HG03354 (cell line): ENCODE measurements at regions not wholly inside any gene's neighbourhood (a gene's known extent, or its start where the extent isn't known, plus 50 kb on each side); places are given as distances from the start of the nearest gene placed in this dataset.

Source experiments
- ATAC-seq: cut with Tn5 transposase; IDR thresholded peaks from one replicate; pipeline ENCODE4 v1.9.1; 2021; ENCODE audit warnings: mild to moderate bottlenecking; ENCODE audit not compliant: unreplicated experiment, poor library complexity, severe bottlenecking

- no peak for ATAC-seq
Observed at GRCh38 chr18:37709740-37710139, 144.1 kb upstream of the CELF4 start.

GRCh38 chr18:37705016-37705415 lies 139.4 kb upstream of the CELF4 start:
- ATAC-seq: no peak

GRCh38 chr18:37702841-37703240 lies 137.2 kb upstream of the CELF4 start:
- ATAC-seq: no peak

- ATAC-seq: no peak
Observed at GRCh38 chr18:37701967-37702366, 136.4 kb upstream of the CELF4 start.

GRCh38 chr18:37698508-37699040 lies 133.0 kb upstream of the CELF4 start:
- no peak for ATAC-seq

DNA sequence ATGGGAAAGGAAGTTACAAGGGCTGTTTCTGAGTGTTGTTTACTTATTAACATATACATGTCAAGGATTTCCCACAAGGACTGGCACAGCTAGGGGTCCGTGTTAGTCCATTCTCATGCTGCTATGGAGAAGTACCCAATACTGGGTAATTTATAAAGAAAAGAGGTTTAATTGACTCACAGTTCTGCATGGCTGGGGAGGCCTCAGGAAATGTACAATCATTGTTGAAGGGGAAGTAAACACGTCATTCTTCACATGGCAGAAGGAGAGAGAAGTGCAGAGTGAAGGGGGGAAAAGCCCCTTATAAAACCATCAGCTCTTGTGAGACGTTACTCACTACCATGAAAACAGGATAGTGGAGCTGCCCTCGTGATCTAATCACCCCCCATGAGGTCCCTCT lies 128.9 kb upstream of the CELF4 start:
- ATAC-seq: no peak

DNA sequence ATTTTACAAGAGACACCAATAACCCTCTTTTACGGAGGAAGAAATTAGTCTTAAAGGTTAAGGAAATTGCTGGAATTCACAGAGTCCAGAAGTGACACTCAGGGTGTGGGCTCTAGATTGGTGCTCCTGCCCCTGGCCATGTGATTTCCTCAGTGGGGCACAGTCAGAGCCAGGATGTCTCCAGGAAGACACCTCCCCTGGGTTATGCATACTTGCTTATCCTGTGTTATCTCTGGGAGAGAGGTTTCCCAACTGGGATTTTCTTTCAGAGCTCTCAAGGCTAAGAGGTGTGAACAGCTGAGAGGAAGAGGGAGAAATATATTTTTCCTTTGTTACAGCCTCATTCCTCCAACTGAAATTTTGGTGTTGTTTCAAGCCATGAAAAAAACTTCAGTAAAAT lies 125.6 kb upstream of the CELF4 start:
- ATAC-seq: no peak

DNA sequence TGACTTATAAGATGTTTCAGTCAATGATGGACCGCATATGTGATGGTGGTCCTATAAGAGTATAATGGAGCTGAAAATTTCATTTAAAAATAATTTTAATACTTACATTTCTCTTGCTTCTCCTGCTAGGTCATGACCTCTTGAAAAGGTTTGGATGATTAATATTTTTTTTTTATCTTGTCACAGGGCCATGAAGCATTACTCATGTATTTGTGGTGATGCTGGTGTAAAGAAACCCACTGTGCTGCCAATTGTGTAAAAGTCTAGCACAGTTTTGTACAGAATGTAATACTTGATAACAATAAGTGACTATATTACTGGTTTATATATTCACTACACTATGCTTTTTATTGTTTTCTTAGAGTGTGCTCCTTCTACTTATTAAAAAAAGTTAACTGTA lies 124.2 kb upstream of the CELF4 start:
- no peak for ATAC-seq

DNA sequence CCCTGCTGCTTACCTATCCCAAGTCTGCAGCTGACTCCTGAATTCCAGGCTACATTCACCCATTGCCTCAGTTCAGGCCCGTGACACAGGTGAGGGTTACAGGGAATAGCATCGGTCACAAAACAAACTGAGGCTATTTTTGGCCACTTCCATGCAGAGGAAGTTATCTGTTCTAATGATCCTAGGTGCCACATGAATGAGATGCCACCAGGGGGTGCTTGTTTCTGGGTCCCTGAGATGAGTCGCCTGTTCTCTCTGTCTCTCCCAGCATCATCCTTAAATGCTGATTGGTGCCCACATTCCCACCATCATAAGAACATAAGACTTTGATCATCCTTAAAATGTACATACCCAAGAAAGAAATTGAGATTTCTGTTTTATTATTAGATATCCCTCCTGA lies 119.0 kb upstream of the CELF4 start:
- ATAC-seq: no peak

DNA sequence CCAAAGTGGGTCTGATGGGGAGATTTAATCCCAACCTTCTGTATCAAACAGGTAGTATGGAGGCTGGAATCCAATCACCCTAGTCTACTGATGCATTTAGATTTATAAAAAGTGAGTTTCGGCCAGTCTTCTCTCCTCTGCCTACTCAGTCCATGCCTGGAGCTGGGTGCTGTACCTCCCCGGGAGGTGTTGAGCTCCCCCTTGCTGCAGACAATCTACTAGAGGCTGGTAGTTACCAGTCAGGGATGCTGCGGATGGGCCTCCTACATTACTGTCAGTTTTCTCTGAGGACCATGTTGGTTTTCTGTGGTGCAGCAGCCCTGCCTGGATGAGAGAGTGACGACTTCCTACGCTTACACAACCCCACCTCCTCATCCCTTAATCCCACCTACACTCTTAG lies 118.6 kb upstream of the CELF4 start:
- ATAC-seq: no peak

GRCh38 chr18:37680911-37681310 lies 115.3 kb upstream of the CELF4 start:
- no peak for ATAC-seq

GRCh38 chr18:37676276-37676675 lies 110.7 kb upstream of the CELF4 start:
- no peak for ATAC-seq

GRCh38 chr18:37675699-37676098 lies 110.1 kb upstream of the CELF4 start:
- no peak for ATAC-seq

- ATAC-seq: no peak
Observed at GRCh38 chr18:37674570-37674969, 109.0 kb upstream of the CELF4 start.

GRCh38 chr18:37673671-37674070 lies 108.1 kb upstream of the CELF4 start:
- no peak for ATAC-seq

DNA sequence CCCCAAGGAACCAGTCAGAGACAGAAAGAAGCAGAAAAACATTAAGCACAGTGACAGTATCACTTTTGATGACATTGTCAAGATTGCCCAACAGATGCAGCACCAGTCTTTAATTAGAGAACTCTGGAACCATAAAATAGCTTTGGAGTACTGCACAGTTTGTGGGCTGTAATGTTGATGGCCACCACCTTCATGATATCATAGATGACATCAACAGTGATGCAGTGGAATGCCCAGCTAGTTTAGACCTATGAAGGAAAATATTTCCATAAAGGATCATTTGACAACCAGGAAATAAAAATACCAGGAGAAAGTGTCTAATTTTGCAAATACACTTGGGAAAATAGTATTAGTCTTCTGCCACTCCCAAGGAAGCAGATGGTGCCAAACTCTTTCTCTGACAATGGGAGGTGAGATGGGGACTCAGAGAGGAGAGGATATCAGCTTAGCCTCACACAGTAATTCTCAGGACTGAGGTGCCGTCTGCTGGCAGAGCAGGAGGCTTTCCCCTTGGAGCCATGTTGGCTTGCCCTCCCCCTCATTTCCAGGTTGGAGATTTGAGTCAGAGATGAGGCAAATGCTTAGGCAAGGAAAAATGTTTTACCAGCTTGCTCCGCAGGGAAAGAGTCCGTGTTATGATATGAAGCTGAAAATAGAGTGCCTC lies 107.5 kb upstream of the CELF4 start:
- no peak for ATAC-seq

DNA sequence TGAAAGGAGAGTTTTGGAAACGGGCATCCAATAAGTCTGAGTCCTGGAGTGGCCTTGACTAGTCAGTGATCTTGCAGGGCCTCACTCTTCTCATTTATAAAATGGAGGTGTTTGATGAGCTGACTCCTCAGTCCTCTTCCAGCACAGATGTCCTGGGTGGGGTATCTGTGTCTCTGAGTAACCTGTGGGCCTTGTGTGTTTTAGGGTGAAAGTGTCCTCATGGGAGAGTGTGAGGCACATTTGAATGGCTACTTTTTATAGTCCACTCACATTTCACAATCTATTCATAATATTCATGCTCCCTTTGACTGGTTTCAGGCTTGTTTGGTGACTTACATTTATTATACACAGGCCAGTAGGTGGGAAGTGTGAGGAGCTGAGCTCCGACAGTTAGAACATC lies 106.4 kb upstream of the CELF4 start:
- no peak for ATAC-seq

GRCh38 chr18:37671530-37671929 lies 105.9 kb upstream of the CELF4 start:
- no peak for ATAC-seq

DNA sequence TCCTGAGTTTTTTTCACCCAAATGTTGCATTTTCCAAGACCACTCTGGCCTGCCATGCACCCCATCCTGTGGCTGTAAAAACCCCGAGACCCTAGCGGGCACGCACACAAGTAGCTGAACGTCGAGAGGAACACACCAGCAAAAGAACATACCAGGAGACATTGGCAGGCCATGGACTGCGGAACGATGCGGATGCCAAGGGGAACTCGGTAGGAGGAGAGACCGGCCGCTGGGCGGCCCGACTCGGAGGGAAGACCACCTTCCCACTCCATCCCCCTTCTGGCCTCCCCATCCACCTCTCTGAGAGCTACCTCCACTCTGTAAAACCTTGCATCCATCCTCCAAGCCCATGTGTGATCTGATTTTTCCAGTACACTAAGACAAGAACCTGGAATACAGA lies 105.5 kb upstream of the CELF4 start:
- ATAC-seq: no peak

- no peak for ATAC-seq
Observed at GRCh38 chr18:37669991-37670534, 104.5 kb upstream of the CELF4 start.

DNA sequence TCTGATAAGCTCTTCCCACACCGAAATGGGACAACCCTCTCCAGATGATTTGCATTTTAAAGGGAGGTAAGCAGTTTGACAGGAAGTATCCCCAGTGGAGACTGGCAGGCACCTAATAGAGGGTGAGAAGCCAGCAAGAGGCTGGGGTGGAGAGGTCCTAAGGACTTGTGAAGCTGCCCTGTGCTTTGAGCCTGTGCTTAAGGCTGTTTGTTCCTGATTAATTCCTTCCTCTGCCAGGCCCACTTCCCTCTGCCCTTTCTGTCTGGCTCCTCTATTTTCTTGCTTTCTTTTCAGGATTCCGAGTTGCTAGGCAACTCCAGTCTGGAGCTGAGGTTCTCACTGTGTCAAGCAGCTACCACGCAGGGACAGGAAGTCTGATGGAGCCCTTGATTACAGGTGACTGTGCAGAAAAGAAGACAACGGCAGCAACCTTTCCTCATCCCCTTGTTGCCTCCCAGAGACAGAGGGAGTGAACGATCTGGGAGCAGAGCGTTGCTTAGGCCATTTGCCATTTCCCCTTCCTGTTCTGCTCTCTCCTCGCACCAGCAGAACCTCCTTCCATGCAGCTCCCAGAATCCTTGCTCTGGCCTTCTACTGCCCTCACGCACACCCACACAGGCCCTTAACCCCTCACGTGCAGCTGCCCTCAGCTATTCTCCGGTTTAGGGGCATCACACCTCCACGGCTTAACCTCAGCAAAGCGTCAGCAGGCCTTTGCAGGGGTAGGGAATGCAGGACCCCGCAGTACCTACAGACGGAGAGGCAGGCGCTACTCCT lies 103.6 kb upstream of the CELF4 start:
- no peak for ATAC-seq
